ENCODE measurements at regions not wholly inside any gene's neighbourhood (a gene's known extent, or its start where the extent isn't known, plus 50 kb on each side); places are given as distances from the start of the nearest gene placed in this dataset.

- TF ChIP-seq PKNOX1 (IDR thresholded peaks at IDR 0.05) (no peak), NFRKB (IDR thresholded peaks at IDR 0.05) (no peak), SP1 (IDR thresholded peaks at IDR 0.05) (no peak), ARNT (IDR thresholded peaks at IDR 0.05) (no peak), FOXM1 (IDR thresholded peaks at IDR 0.05; ENCODE audit: borderline replicate concordance) (no peak), BHLHE40 (IDR thresholded peaks at IDR 0.05; ENCODE audit: borderline replicate concordance) (no peak), FOXA1 (IDR thresholded peaks at IDR 0.05) (no peak), ZNF384 (IDR thresholded peaks at IDR 0.05) (no peak), HDGF (IDR thresholded peaks at IDR 0.05; ENCODE audit: borderline replicate concordance) (no peak), ELF4 (IDR thresholded peaks at IDR 0.05) (no peak), TARDBP (IDR thresholded peaks at IDR 0.05) (no peak), FOXK2 (IDR thresholded peaks at IDR 0.05) (no peak), SUZ12 (IDR thresholded peaks at IDR 0.05) (no peak)
These were observed 104.6 kb upstream of the CDYL start for GRCh38 chr6:4671587-4672115.

Measured in HEK293T (cell line).